PFSK-1 (cell line): ENCODE measurements at regions not wholly inside any gene's neighbourhood (a gene's known extent, or its start where the extent isn't known, plus 50 kb on each side); places are given as distances from the start of the nearest gene placed in this dataset.

ENCODE experiments used
- POLR2AphosphoS5 ChIP-seq: IDR thresholded peaks from 2 replicates; pipeline ENCODE4 v1.6.1; 2012; ENCODE audit warnings: low read depth, mild to moderate bottlenecking, control low read depth, low read length, moderate library complexity
- SIN3A ChIP-seq: IDR thresholded peaks from 2 replicates; pipeline ENCODE4 v1.6.1; 2012; ENCODE audit warnings: mild to moderate bottlenecking, low read length, moderate library complexity, borderline replicate concordance; ENCODE audit not compliant: insufficient read depth

GRCh38 chr1:88111816-88112215 lies 572.3 kb upstream of the PKN2 start:
- TF ChIP-seq SIN3A (no peak), POLR2AphosphoS5 (no peak)
